ENCODE measurements at regions not wholly inside any gene's neighbourhood (a gene's known extent, or its start where the extent isn't known, plus 50 kb on each side); places are given as distances from the start of the nearest gene placed in this dataset.

DNA sequence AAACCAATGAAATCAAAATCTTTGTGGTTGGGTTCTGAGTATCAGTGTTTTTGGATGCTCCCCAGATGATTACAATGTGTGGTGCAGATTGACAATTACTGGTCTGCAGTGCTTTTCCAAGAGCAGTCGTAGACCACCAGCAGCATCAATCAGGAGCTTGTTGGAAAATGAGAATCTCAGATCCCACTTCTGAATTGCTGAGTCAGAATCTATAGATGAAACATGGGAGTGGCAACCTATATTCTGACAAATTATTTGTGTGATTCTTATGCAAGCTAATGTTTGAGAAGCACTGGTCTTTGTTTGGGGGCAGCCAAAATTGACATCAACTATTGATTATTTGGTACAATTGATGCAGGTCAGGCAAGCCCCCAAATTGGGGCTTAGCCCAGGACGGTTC lies 539.9 kb upstream of the BTBD3 start (continued):
- TF ChIP-seq, protein P1, sequence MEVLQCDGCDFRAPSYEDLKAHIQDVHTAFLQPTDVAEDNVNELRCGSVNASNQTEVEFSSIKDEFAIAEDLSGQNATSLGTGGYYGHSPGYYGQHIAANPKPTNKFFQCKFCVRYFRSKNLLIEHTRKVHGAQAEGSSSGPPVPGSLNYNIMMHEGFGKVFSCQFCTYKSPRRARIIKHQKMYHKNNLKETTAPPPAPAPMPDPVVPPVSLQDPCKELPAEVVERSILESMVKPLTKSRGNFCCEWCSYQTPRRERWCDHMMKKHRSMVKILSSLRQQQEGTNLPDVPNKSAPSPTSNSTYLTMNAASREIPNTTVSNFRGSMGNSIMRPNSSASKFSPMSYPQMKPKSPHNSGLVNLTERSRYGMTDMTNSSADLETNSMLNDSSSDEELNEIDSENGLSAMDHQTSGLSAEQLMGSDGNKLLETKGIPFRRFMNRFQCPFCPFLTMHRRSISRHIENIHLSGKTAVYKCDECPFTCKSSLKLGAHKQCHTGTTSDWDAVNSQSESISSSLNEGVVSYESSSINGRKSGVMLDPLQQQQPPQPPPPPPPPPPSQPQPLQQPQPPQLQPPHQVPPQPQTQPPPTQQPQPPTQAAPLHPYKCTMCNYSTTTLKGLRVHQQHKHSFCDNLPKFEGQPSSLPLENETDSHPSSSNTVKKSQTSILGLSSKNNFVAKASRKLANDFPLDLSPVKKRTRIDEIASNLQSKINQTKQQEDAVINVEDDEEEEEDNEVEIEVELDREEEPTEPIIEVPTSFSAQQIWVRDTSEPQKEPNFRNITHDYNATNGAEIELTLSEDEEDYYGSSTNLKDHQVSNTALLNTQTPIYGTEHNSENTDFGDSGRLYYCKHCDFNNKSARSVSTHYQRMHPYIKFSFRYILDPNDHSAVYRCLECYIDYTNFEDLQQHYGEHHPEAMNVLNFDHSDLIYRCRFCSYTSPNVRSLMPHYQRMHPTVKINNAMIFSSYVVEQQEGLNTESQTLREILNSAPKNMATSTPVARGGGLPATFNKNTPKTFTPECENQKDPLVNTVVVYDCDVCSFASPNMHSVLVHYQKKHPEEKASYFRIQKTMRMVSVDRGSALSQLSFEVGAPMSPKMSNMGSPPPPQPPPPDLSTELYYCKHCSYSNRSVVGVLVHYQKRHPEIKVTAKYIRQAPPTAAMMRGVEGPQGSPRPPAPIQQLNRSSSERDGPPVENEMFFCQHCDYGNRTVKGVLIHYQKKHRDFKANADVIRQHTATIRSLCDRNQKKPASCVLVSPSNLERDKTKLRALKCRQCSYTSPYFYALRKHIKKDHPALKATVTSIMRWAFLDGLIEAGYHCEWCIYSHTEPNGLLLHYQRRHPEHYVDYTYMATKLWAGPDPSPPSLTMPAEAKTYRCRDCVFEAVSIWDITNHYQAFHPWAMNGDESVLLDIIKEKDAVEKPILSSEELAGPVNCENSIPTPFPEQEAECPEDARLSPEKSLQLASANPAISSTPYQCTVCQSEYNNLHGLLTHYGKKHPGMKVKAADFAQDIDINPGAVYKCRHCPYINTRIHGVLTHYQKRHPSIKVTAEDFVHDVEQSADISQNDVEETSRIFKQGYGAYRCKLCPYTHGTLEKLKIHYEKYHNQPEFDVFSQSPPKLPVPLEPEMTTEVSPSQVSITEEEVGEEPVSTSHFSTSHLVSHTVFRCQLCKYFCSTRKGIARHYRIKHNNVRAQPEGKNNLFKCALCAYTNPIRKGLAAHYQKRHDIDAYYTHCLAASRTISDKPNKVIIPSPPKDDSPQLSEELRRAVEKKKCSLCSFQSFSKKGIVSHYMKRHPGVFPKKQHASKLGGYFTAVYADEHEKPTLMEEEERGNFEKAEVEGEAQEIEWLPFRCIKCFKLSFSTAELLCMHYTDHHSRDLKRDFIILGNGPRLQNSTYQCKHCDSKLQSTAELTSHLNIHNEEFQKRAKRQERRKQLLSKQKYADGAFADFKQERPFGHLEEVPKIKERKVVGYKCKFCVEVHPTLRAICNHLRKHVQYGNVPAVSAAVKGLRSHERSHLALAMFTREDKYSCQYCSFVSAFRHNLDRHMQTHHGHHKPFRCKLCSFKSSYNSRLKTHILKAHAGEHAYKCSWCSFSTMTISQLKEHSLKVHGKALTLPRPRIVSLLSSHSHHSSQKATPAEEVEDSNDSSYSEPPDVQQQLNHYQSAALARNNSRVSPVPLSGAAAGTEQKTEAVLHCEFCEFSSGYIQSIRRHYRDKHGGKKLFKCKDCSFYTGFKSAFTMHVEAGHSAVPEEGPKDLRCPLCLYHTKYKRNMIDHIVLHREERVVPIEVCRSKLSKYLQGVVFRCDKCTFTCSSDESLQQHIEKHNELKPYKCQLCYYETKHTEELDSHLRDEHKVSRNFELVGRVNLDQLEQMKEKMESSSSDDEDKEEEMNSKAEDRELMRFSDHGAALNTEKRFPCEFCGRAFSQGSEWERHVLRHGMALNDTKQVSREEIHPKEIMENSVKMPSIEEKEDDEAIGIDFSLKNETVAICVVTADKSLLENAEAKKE (CRISPR knock-in tag; IDR thresholded peaks at IDR 0.05): no peak
- TF ChIP-seq, protein P2, sequence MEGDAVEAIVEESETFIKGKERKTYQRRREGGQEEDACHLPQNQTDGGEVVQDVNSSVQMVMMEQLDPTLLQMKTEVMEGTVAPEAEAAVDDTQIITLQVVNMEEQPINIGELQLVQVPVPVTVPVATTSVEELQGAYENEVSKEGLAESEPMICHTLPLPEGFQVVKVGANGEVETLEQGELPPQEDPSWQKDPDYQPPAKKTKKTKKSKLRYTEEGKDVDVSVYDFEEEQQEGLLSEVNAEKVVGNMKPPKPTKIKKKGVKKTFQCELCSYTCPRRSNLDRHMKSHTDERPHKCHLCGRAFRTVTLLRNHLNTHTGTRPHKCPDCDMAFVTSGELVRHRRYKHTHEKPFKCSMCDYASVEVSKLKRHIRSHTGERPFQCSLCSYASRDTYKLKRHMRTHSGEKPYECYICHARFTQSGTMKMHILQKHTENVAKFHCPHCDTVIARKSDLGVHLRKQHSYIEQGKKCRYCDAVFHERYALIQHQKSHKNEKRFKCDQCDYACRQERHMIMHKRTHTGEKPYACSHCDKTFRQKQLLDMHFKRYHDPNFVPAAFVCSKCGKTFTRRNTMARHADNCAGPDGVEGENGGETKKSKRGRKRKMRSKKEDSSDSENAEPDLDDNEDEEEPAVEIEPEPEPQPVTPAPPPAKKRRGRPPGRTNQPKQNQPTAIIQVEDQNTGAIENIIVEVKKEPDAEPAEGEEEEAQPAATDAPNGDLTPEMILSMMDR (conservative IDR thresholded peaks at IDR 0.05; ENCODE audit: low read depth in 2 of 2): no peak

DNA sequence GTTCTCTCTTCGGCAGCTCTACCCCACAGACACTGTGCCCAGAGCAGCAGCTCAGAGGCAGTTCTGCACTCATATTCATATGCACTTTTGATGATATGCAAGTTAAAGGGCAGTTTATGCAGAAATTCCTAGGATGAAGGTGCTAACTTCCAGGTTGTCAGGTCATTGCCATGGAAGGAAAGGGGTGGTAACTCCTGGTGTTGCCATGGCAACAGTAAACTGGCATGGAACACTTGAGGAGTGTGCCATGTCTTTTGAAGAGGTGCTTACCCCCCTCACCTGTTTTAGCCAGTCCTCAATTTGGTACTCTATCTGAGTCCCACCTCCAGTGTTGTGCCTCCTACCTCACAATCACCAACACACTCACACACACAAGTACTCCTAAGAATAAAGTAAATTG lies 539.4 kb upstream of the BTBD3 start:
- Mint-ChIP-seq H3K9me3 (peaks cover 20% of the 10 kb centered on the region; the same call in 2 of the 3 replicates), H3K4me3 (no peak overlapping the region), H3K27ac (no peak overlapping the region), H3K27me3 (ENCODE audit: insufficient read depth, low read depth, poor library complexity) (peaks cover 10% of the 10 kb centered on the region), H3K36me3 (ENCODE audit: low read depth) (peaks cover 18% of the 10 kb centered on the region; the same call in 2 of the 3 replicates), H3K4me1 (peaks cover 27% of the 10 kb centered on the region)
- H3K79me2 ChIP-seq (replicated peaks; ENCODE audit: insufficient read depth): no peaks in the 10 kb centered on the region
- no peak overlapping the region for H3K27ac ChIP-seq (ENCODE audit: low read depth)
- ATAC-seq (no peak), DNase-seq (ENCODE audit: low spot score) (peak; percentile 59)
- H3K9me2 ChIP-seq (ENCODE audit: insufficient read depth): peaks cover 17% of the 10 kb centered on the region
- H3F3A ChIP-seq (replicated peaks; ENCODE audit: low read depth): no peaks in the 10 kb centered on the region
- H4K20me1 ChIP-seq (replicated peaks; ENCODE audit: insufficient read depth): no peaks in the 10 kb centered on the region
- no peaks in the 10 kb centered on the region for H3K36me3 ChIP-seq (ENCODE audit: insufficient read depth)
- peaks cover 24% of the 10 kb centered on the region for H3K4me1 ChIP-seq (ENCODE audit: insufficient read depth)
- H3K27me3 ChIP-seq (ENCODE audit: insufficient read depth): no peaks in the 10 kb centered on the region
- no peak overlapping the region; the same call in 1 of the 2 replicates for H3K4me2 ChIP-seq
- no peak overlapping the region for H3K4me3 ChIP-seq
- no peak overlapping the region for H2AFZ ChIP-seq
- TF ChIP-seq ZNF331 (CRISPR knock-in tag; IDR thresholded peaks at IDR 0.05; ENCODE audit: low read depth) (no peak), EZH2 (IDR thresholded peaks at IDR 0.05; ENCODE audit: low read depth, unreplicated experiment) (no peak), EZH2phosphoT487 (IDR thresholded peaks at IDR 0.05; ENCODE audit: unreplicated experiment) (no peak), CREB1 (CRISPR knock-in tag; IDR thresholded peaks at IDR 0.05; ENCODE audit: low read depth) (no peak), NANOG (IDR thresholded peaks at IDR 0.05; ENCODE audit: borderline replicate concordance) (no peak), JUNB (IDR thresholded peaks at IDR 0.05; ENCODE audit: unreplicated experiment) (no peak)
- TF ChIP-seq, protein P1 (CRISPR knock-in tag; IDR thresholded peaks at IDR 0.05): no peak

All from GM23338 (cell line).